ENCODE measurements at regions not wholly inside any gene's neighbourhood (a gene's known extent, or its start where the extent isn't known, plus 50 kb on each side); places are given as distances from the start of the nearest gene placed in this dataset.

- TF ChIP-seq GATA2 (IDR thresholded peaks at IDR 0.05; ENCODE audit: low read depth, low read length) (no peak), GATA3 (IDR thresholded peaks at IDR 0.05; ENCODE audit: low read depth, low read length) (no peak)
Observed at GRCh38 chr5:159768243-159768642, 148.0 kb upstream of the ADRA1B start.

Measured in SH-SY5Y (cell line).